DND-41 (cell line): ENCODE measurements at regions not wholly inside any gene's neighbourhood (a gene's known extent, or its start where the extent isn't known, plus 50 kb on each side); places are given as distances from the start of the nearest gene placed in this dataset.
"Not testable (repeated sequence)": the region's sequence is repeated elsewhere in the genome, so short reads cannot be mapped to it uniquely, and the experiment has no call there.

ENCODE experiments used
- ATAC-seq: fragments of 200-7000 bp; cut with Tn5 transposase; 3 replicates; pipeline ENCODE4 v1.9.1; 2021; ENCODE audit warnings: low read depth; ENCODE audit not compliant: insufficient read depth
- DNase-seq: peaks from one replicate; pipeline ENCODE4 v3.0.0-alpha.2; 2020
- H2AFZ ChIP-seq: 2 replicates; pipeline ENCODE4 v1.6.0; 2012; ENCODE audit warnings: low read depth, low read length
- H3K27ac ChIP-seq: 2 replicates; pipeline ENCODE4 v1.5.1; 2012; ENCODE audit warnings: low read length, inconsistent platforms
- H3K27me3 ChIP-seq: fragments of 200-600 bp; sonication (generic); 2 replicates; pipeline ENCODE4 v1.6.0; 2012; ENCODE audit warnings: low read length, mild to moderate bottlenecking, inconsistent platforms; ENCODE audit not compliant: insufficient read depth, poor library complexity
- H3K36me3 ChIP-seq: 2 replicates; pipeline ENCODE4 v1.5.1; 2012; ENCODE audit warnings: low read length, inconsistent platforms; ENCODE audit not compliant: insufficient read depth
- H3K4me1 ChIP-seq: 2 replicates; pipeline ENCODE4 v1.5.1; 2012; ENCODE audit warnings: mild to moderate bottlenecking, low read length; ENCODE audit not compliant: insufficient read depth
- H3K4me2 ChIP-seq: 2 replicates; pipeline ENCODE4 v1.6.0; 2012; ENCODE audit warnings: mild to moderate bottlenecking, moderate library complexity, low read length, inconsistent platforms; ENCODE audit not compliant: insufficient read depth
- H3K4me3 ChIP-seq, 2 experiments: fragments of 200-600 bp in 1 of 2; shearing (Covaris generic) in 1 of 2; 2 replicates each; pipeline ENCODE4 v1.5.1; 2012 to 2016; ENCODE audit warnings: inconsistent platforms in 2 of 2, low read length in 2 of 2, mild to moderate bottlenecking in 2 of 2, low read depth in 1 of 2, moderate library complexity in 1 of 2
- H3K79me2 ChIP-seq: 2 replicates; pipeline ENCODE4 v1.6.0; 2012; ENCODE audit warnings: low read length, inconsistent platforms; ENCODE audit not compliant: insufficient read depth
- H3K9ac ChIP-seq: 2 replicates; pipeline ENCODE4 v1.6.0; 2012; ENCODE audit warnings: low read depth, mild to moderate bottlenecking, inconsistent platforms, low read length, moderate library complexity
- H3K9me3 ChIP-seq: 2 replicates; pipeline ENCODE4 v1.5.1; 2012; ENCODE audit warnings: low read length, moderate library complexity, mild to moderate bottlenecking, inconsistent platforms; ENCODE audit not compliant: insufficient read depth, severe bottlenecking
- H4K20me1 ChIP-seq: 2 replicates; pipeline ENCODE4 v1.6.0; 2012; ENCODE audit warnings: low read length; ENCODE audit not compliant: insufficient read depth
- CTCF ChIP-seq: IDR thresholded peaks from 2 replicates; pipeline ENCODE4 v1.5.1; 2012; ENCODE audit warnings: borderline replicate concordance, low read length, moderate library complexity, mild to moderate bottlenecking; ENCODE audit not compliant: poor library complexity, severe bottlenecking; ENCODE audit errors: extremely low read depth
- EZH2 ChIP-seq: IDR thresholded peaks from 3 replicates; pipeline ENCODE4 v1.6.1; 2012; ENCODE audit warnings: borderline replicate concordance, low read depth, mild to moderate bottlenecking, moderate library complexity, low read length, inconsistent platforms; ENCODE audit not compliant: severe bottlenecking

GRCh38 chr4:67393699-67394281 is 151.5 kb downstream of the CENPC start:
- Histone ChIP-seq H3K27ac (no peak overlapping the region), H3K4me3 (no peak overlapping the region), H3K79me2 (no peaks in the 10 kb centered on the region), H3K9ac (no peak overlapping the region), H3K27me3 (no peaks in the 10 kb centered on the region), H2AFZ (no peak overlapping the region), H3K4me2 (no peak overlapping the region), H3K36me3 (no peaks in the 10 kb centered on the region), H3K4me1 (no peaks in the 10 kb centered on the region), H3K9me3 (no peaks in the 10 kb centered on the region), H4K20me1 (no peaks in the 10 kb centered on the region)
- TF ChIP-seq CTCF (peak; percentile 78), EZH2 (no peak)
- DNase-seq, result no peak
- no peak; the same call in 2 of the 3 replicates for ATAC-seq

GRCh38 chr4:67393007-67393406 is 152.3 kb downstream of the CENPC start:
- no peak for TF ChIP-seq CTCF
- TF ChIP-seq EZH2, result no peak
- ATAC-seq (no peak), DNase-seq (no peak)
- Histone ChIP-seq H2AFZ (no peak overlapping the region), H3K27me3 (no peaks in the 10 kb centered on the region), H3K9me3 (no peaks in the 10 kb centered on the region), H3K4me1 (no peaks in the 10 kb centered on the region), H4K20me1 (no peaks in the 10 kb centered on the region), H3K4me2 (no peak overlapping the region), H3K4me3 (no peak overlapping the region), H3K27ac (no peak overlapping the region), H3K9ac (no peak overlapping the region), H3K36me3 (no peaks in the 10 kb centered on the region), H3K79me2 (no peaks in the 10 kb centered on the region)

GRCh38 chr4:67381406-67381804 is 163.9 kb downstream of the CENPC start:
- H4K20me1 ChIP-seq, H3K27ac ChIP-seq, H2AFZ ChIP-seq, H3K4me3 ChIP-seq, DNase-seq, H3K9ac ChIP-seq, H3K79me2 ChIP-seq, H3K4me1 ChIP-seq, H3K9me3 ChIP-seq, H3K27me3 ChIP-seq, H3K36me3 ChIP-seq, ATAC-seq, H3K4me2 ChIP-seq: not testable (repeated sequence)

GRCh38 chr4:67380702-67381405 is 164.4 kb downstream of the CENPC start:
- H3K27ac ChIP-seq, H3K4me1 ChIP-seq, ATAC-seq, H3K9ac ChIP-seq, DNase-seq, H3K79me2 ChIP-seq, H4K20me1 ChIP-seq, H3K9me3 ChIP-seq, H3K27me3 ChIP-seq, H3K36me3 ChIP-seq, H2AFZ ChIP-seq, H3K4me2 ChIP-seq, H3K4me3 ChIP-seq: not testable (repeated sequence)
